Colonic mucosa (tissue), 4 donors: ENCODE measurements at regions not wholly inside any gene's neighbourhood (a gene's known extent, or its start where the extent isn't known, plus 50 kb on each side); places are given as distances from the start of the nearest gene placed in this dataset.

Experiments
- DNase-seq: peaks from one replicate; pipeline ENCODE4 v3.0.0-alpha.2; 2020
- H3K27ac ChIP-seq: fragments of 200-600 bp; one replicate; pipeline ENCODE4 v1.8.0; 2021
- H3K27me3 ChIP-seq: fragments of 200-600 bp; one replicate; pipeline ENCODE4 v1.8.0; 2021
- H3K36me3 ChIP-seq: fragments of 200-600 bp; one replicate; pipeline ENCODE4 v1.8.0; 2021
- H3K4me1 ChIP-seq: fragments of 200-600 bp; one replicate; pipeline ENCODE4 v1.8.0; 2021; ENCODE audit warnings: mild to moderate bottlenecking
- H3K4me3 ChIP-seq: fragments of 200-600 bp; one replicate; pipeline ENCODE4 v1.8.0; 2021
- H3K9ac ChIP-seq, 2 donors: one replicate each; pipeline ENCODE4 v1.7.0; 2013; ENCODE audit warnings: control low read depth in 2 of 2, low read depth in 2 of 2, low read length in 2 of 2
- H3K9me3 ChIP-seq: fragments of 200-600 bp; one replicate; pipeline ENCODE4 v1.8.0; 2021
- CTCF ChIP-seq: fragments of 200-600 bp; IDR thresholded peaks from one replicate; pipeline ENCODE4 v1.8.0; 2022; ENCODE audit warnings: antibody characterized with exemption, mild to moderate bottlenecking
- intact Hi-C: fragments of 100-400 bp; cut with DNase I; formaldehyde crosslinking; loops from one replicate; pipeline ENCODE4 v1.14.1; 2022
- donor health status: healthy.
- donor health status: DM: no; HTN: no; CAD: no.
- donor health status: DM: no; HTN: no; CAD: no.

- intact Hi-C loops, result no loop called here
- no peaks in the 10 kb centered on the region for H3K36me3 ChIP-seq
- no peaks in the 10 kb centered on the region for H3K9me3 ChIP-seq
- no peak for DNase-seq
- TF ChIP-seq CTCF, result no peak
- no peak overlapping the region for H3K4me3 ChIP-seq
- H3K27me3 ChIP-seq, result no peaks in the 10 kb centered on the region
- no peak overlapping the region for H3K9ac ChIP-seq
- H3K27ac ChIP-seq, result no peak overlapping the region
- no peaks in the 10 kb centered on the region for H3K4me1 ChIP-seq
Observed at GRCh38 chr2:181266614-181267013, 190.6 kb upstream of the ITGA4 start.

GRCh38 chr2:181268174-181268867 lies 188.9 kb upstream of the ITGA4 start:
- TF ChIP-seq CTCF, result no peak
- Histone ChIP-seq H3K4me1 (no peaks in the 10 kb centered on the region), H3K27ac (no peak overlapping the region), H3K27me3 (no peaks in the 10 kb centered on the region), H3K9ac (no peak overlapping the region), H3K9me3 (no peaks in the 10 kb centered on the region), H3K4me3 (no peak overlapping the region), H3K36me3 (no peaks in the 10 kb centered on the region)
- no peak for DNase-seq
- intact Hi-C loops, result no loop called here

- intact Hi-C loops, result no loop called here
- no peak for DNase-seq
- Histone ChIP-seq H3K9ac (no peak overlapping the region), H3K27ac (no peak overlapping the region), H3K9me3 (no peaks in the 10 kb centered on the region), H3K36me3 (no peaks in the 10 kb centered on the region), H3K27me3 (no peaks in the 10 kb centered on the region), H3K4me3 (no peak overlapping the region), H3K4me1 (no peaks in the 10 kb centered on the region)
- TF ChIP-seq CTCF, result no peak
Observed at GRCh38 chr2:181273986-181274385, 183.2 kb upstream of the ITGA4 start.

GRCh38 chr2:181275643-181276070 lies 181.5 kb upstream of the ITGA4 start:
- intact Hi-C loops, result no loop called here
- no peaks in the 10 kb centered on the region for H3K9me3 ChIP-seq
- DNase-seq, result no peak

GRCh38 chr2:181281206-181281832 lies 175.9 kb upstream of the ITGA4 start:
- DNase-seq, result no peak
- Histone ChIP-seq H3K4me3 (no peak overlapping the region), H3K27me3 (no peaks in the 10 kb centered on the region), H3K36me3 (no peaks in the 10 kb centered on the region), H3K9ac (no peak overlapping the region), H3K9me3 (no peaks in the 10 kb centered on the region), H3K27ac (no peak overlapping the region), H3K4me1 (no peaks in the 10 kb centered on the region)
- TF ChIP-seq CTCF, result no peak
- intact Hi-C loops, result no loop called here

More at GRCh38 chr2:181275643-181276070, 181.5 kb upstream of the ITGA4 start:
- TF ChIP-seq CTCF, result no peak
- Histone ChIP-seq H3K4me3 (no peak overlapping the region), H3K27ac (no peak overlapping the region), H3K27me3 (no peaks in the 10 kb centered on the region), H3K4me1 (no peaks in the 10 kb centered on the region), H3K36me3 (no peaks in the 10 kb centered on the region), H3K9ac (no peak overlapping the region)
